ENCODE measurements at regions not wholly inside any gene's neighbourhood (a gene's known extent, or its start where the extent isn't known, plus 50 kb on each side); places are given as distances from the start of the nearest gene placed in this dataset.

DNA sequence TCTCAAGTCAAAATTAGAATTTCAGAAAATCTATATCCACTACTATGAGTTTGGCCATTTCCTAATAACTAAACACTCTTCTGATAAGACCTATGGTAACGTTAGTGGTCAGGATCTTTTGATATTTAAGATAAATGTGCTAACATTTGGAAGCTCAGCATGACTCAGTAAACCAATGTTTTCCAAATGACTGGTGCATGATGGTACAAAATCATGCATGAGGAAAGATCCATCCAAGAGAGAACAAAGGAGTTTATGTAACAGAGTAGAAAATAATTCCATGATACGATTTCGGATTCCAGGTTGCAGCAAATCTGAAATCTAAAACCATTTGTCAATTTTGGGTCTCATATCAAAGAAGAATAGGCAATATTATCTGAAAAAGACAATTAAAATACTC is 279.2 kb downstream of the NSG2 start:
- Histone ChIP-seq H3K36me3 (ENCODE audit: insufficient read depth, low read length) (no peaks in the 10 kb centered on the region), H3K4me1 (ENCODE audit: insufficient read depth, low read length) (peaks cover 25% of the 10 kb centered on the region), H3K9me3 (ENCODE audit: control insufficient read depth, insufficient read depth, low read length) (no peaks in the 10 kb centered on the region), H3K9ac (ENCODE audit: low read depth, low read length) (no peak overlapping the region)

DNA sequence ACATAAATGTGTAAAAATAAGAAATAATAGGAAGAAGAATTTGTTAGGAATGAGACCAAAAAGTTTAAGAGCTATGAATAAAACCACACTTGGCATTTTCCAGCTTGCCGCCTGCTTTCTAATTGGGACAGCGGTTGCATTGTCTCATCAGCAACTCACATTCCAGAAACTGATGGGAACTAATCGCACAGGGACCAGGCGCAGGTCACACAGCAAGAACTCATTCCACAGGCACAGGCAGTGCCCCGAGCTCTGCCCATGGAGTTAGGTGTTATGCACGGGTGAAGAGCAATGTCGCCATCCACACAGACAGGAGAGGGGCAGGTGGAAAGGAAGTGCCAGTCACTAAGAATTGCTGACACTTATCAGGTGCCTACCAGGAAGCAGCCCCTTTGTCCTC is 279.9 kb downstream of the NSG2 start:
- Histone ChIP-seq H3K36me3 (ENCODE audit: insufficient read depth, low read length) (no peaks in the 10 kb centered on the region), H3K9me3 (ENCODE audit: control insufficient read depth, insufficient read depth, low read length) (no peaks in the 10 kb centered on the region), H3K9ac (ENCODE audit: low read depth, low read length) (no peak overlapping the region), H3K4me1 (ENCODE audit: insufficient read depth, low read length) (peaks cover 28% of the 10 kb centered on the region)

DNA sequence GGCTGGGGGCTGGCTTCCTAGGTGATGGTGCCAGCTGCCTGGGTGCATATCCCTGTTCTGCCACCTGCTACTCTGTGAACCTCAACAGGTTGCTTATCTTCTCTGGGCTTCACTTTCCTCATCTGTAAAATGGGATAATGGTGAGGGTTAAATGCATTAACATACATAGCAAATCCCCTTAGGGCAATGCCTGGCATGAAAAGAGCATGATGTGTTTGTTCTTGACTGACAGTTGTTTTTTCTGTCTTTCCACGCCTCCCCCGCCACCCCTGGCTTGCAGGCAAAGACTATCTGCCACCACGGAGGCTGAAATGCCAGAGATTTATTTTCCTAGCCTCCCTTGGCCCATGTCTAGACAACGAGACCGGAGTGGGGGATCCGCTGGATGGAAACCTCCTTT is 280.5 kb downstream of the NSG2 start:
- Histone ChIP-seq H3K9ac (ENCODE audit: low read depth, low read length) (no peak overlapping the region), H3K36me3 (ENCODE audit: insufficient read depth, low read length) (no peaks in the 10 kb centered on the region), H3K4me1 (ENCODE audit: insufficient read depth, low read length) (peaks cover 28% of the 10 kb centered on the region), H3K9me3 (ENCODE audit: control insufficient read depth, insufficient read depth, low read length) (no peaks in the 10 kb centered on the region)

DNA sequence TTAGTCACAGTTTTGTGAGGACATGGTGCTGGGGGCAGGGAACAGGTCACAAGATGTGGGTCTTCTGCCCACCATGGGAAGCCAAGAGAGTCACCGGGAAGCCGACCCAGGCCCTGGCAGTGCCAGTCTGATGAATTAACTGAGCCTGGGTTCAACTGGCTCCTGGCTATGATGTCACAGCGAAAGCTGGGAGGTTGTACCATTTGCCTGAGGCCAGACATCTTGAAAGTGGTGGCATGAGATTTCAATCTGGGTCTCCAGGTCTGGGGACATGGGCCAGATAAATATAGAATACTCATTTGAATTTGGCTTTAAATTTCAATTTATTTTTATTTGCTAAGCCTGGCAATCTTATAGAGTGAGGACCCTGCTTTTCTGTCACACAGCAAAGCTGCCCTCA is 280.9 kb downstream of the NSG2 start:
- no peaks in the 10 kb centered on the region for H3K9me3 ChIP-seq (ENCODE audit: control insufficient read depth, insufficient read depth, low read length)
- peaks cover 28% of the 10 kb centered on the region for H3K4me1 ChIP-seq (ENCODE audit: insufficient read depth, low read length)
- no peak overlapping the region for H3K9ac ChIP-seq (ENCODE audit: low read depth, low read length)
- no peaks in the 10 kb centered on the region for H3K36me3 ChIP-seq (ENCODE audit: insufficient read depth, low read length)

DNA sequence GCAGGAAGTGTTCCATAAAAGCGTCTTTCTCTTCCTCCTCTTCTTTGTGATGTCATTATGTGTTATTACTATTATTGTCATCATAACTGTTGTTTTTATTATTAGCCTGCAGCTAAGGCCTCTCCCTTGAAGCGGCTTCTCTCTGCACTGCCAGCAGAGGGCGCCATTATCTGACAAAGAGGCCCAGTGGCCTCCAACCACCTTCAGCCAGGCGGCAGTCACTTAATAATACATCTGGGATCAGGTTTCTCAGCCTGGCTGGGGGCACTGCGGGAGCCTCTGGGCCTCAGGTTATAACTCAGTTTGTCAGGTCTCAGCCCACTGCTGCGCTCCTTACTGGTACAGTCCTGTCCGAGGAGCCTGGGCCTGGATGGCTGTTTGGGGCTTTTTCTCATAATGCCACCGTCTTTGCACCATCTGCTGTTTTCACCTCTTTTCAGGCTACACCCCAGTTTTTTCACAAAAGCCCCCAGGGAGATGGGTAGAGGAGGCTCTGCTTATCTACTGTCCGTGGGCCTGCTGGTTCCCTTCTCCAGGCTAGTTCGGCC is 281.9 kb downstream of the NSG2 start:
- peaks cover 28% of the 10 kb centered on the region for H3K4me1 ChIP-seq (ENCODE audit: insufficient read depth, low read length)
- H3K9ac ChIP-seq (ENCODE audit: low read depth, low read length): no peak overlapping the region
- no peaks in the 10 kb centered on the region for H3K36me3 ChIP-seq (ENCODE audit: insufficient read depth, low read length)
- no peaks in the 10 kb centered on the region for H3K9me3 ChIP-seq (ENCODE audit: control insufficient read depth, insufficient read depth, low read length)

DNA sequence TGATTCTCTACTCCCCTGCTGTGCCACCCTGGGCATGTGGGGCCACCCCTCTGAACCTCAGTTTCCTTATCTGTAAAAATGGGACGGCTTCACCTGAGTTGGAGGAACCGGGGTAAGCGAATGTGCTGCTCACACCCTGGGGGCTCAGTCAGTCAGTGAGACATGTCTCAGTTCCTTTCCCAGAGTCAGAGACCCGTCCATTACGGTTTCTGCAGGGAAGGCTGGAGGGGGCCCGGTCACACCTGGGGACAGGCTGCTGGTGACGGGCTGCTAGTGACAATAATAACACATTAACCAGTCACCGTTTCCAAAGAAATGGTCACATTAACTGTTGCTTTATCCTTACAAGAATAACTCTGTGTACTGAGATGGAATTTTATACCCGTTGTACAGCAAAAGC is 282.4 kb downstream of the NSG2 start:
- no peaks in the 10 kb centered on the region for H3K36me3 ChIP-seq (ENCODE audit: insufficient read depth, low read length)
- peaks cover 28% of the 10 kb centered on the region for H3K4me1 ChIP-seq (ENCODE audit: insufficient read depth, low read length)
- no peak overlapping the region for H3K9ac ChIP-seq (ENCODE audit: low read depth, low read length)
- H3K9me3 ChIP-seq (ENCODE audit: control insufficient read depth, insufficient read depth, low read length): no peaks in the 10 kb centered on the region

DNA sequence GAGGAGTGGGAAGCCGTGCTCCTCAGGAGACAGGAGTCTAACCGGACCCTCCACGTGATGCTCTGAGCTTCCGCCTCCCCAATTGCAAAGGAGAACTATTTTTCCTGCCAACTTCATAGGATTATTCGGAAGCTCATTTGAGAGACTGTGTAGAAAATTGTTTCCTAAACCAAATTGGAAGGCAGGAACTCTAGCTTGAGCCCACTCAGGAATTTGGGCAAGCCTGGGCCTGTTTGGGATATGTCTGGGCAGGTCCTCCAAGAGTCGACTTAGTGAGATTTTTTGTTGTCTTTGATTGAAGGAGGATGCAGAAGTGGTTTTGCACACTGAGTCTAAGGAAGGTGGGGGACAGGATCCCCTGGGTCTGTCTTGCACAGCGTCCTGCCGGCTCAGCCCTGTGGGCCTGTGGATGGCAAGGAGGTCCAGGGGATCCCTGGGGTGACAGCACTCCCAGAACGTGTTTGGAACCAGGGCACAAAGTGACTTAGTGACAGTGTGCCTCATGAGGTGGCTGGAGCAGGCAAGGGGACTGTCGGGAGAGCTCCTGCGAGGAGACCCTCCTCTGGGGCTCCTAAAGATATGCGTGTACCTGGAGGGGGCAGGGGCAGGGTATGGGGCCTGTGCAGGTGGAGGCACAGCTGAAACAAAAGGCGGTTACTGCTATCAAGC is 283.3 kb downstream of the NSG2 start:
- H3K9me3 ChIP-seq (ENCODE audit: control insufficient read depth, insufficient read depth, low read length): no peaks in the 10 kb centered on the region
- no peak overlapping the region; the same call in 1 of the 2 replicates for H3K9ac ChIP-seq (ENCODE audit: low read depth, low read length)
- H3K4me1 ChIP-seq (ENCODE audit: insufficient read depth, low read length): peaks cover 28% of the 10 kb centered on the region
- no peaks in the 10 kb centered on the region for H3K36me3 ChIP-seq (ENCODE audit: insufficient read depth, low read length)

DNA sequence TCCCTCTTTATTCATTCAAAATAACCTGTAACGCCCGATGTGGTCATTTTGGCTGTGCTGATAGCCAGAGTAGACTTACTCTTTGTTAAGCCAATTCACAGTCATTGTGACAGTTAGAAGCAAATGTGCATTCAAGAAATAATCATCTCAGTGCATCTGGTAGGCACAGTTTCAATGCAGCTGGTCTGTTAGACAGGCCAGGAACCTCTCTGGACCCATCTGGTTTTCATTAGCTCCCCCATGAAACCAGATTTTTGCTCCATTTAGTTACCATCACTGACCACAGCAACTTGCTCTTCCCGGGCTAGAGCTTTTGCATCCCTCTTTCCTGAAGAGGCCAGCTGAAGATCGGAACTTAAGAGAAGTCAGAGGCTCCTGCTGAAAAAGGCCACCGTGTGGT is 284.2 kb downstream of the NSG2 start:
- Histone ChIP-seq H3K4me1 (ENCODE audit: insufficient read depth, low read length) (peaks cover 28% of the 10 kb centered on the region), H3K9me3 (ENCODE audit: control insufficient read depth, insufficient read depth, low read length) (no peaks in the 10 kb centered on the region), H3K9ac (ENCODE audit: low read depth, low read length) (no peak overlapping the region), H3K36me3 (ENCODE audit: insufficient read depth, low read length) (no peaks in the 10 kb centered on the region)

DNA sequence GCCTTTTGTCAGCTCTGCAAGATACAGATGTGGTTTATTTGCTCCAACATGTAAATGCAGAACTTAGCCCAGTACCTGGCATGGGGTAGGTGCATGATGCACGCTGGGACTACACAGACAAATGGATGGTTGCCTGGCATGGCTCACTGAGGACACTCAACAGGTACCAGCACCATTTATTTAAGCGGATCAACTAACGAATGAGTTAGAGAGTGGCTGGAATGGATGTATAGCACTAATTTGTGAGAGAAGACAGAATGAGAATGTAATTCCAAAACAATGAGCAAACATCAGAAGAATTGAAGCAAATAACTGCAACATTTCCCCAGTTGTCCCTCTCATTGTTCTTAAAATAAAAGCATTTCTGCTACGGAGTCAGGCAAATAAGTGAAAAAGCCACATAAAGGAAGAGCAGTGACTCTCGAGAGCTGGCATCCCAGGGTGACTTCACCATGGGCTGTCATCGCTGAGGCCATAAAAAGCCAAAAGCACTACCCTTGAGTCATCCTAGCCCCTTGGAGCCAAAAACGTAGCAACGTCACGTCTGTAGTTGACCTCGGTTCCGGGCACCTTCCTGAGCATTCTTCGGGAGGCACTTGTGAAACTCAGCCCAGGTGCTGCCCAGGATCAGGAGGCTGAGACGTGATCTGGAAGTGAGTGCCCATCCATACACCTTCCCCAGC is 290.3 kb downstream of the NSG2 start:
- Histone ChIP-seq H3K9ac (ENCODE audit: low read depth, low read length) (no peak overlapping the region), H3K36me3 (ENCODE audit: insufficient read depth, low read length) (no peaks in the 10 kb centered on the region), H3K9me3 (ENCODE audit: control insufficient read depth, insufficient read depth, low read length) (no peaks in the 10 kb centered on the region), H3K4me1 (ENCODE audit: insufficient read depth, low read length) (peaks cover 11% of the 10 kb centered on the region)

DNA sequence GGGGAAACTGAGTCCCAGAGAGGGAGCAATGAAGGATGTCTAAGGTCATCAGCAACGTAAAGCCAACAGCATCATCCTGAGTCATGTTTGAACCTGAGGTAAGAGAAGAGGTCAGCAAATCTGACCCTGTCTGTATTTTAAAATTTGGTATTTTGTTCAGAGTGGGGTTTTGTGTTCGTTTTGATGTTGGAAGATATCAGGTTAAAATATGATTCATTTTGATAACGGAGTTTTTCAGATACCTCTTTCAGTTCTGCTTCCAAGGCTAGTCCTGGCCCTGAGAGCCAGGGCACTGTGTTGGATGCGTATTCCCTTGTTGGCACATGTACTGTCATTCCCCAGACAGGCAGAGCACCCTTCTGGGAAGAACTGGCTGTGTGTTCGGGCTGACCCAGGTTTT is 291.0 kb downstream of the NSG2 start:
- Histone ChIP-seq H3K4me1 (ENCODE audit: insufficient read depth, low read length) (peaks cover 11% of the 10 kb centered on the region), H3K9me3 (ENCODE audit: control insufficient read depth, insufficient read depth, low read length) (no peaks in the 10 kb centered on the region), H3K9ac (ENCODE audit: low read depth, low read length) (no peak overlapping the region), H3K36me3 (ENCODE audit: insufficient read depth, low read length) (no peaks in the 10 kb centered on the region)

DNA sequence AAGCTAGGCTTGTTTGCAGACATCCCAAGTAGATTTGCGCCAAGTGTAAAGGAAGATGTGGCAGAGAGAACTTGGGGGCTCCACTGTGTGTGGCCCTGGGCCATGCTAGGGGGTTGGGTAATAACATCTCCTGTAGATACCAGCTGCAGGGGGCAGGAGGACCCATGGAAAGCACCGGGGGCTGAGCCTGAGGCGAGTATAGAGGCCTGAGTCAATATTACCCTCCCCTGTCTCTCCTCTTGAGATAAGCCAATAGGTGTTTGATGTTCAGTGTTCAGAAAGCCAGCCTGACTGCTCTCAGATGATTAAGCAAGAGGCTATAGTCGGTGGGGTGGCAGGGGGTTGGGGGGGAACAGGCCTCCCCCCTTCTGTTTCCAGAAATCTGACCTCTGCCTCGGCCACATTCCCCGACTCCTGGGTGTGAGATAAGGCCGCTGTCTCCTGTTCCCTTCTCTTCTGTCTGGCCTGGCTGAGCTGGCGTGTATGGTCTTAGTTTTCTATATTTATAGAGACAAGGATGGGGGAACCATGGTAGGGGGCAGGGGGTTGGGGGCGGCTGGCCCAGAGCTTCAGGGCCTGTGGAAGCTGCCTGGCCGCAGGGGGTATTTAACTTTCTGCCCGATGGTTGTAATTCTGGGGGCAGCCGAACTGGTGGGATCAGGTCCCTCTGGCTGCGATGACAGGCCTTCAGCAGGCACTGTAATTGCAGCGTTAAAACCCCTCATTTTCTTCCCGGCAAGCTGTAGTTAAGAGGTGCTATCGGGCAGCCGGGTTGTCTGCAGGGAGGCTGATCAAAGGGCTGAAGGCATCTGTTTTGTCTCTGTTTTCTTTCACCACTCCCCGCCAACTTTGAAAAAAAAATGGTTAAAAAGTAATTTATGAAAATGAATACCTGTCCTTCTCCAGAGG is 292.0 kb downstream of the NSG2 start:
- no peaks in the 10 kb centered on the region for H3K9me3 ChIP-seq (ENCODE audit: control insufficient read depth, insufficient read depth, low read length)
- H3K36me3 ChIP-seq (ENCODE audit: insufficient read depth, low read length): no peaks in the 10 kb centered on the region
- no peak overlapping the region for H3K9ac ChIP-seq (ENCODE audit: low read depth, low read length)
- peaks cover 11% of the 10 kb centered on the region for H3K4me1 ChIP-seq (ENCODE audit: insufficient read depth, low read length)

DNA sequence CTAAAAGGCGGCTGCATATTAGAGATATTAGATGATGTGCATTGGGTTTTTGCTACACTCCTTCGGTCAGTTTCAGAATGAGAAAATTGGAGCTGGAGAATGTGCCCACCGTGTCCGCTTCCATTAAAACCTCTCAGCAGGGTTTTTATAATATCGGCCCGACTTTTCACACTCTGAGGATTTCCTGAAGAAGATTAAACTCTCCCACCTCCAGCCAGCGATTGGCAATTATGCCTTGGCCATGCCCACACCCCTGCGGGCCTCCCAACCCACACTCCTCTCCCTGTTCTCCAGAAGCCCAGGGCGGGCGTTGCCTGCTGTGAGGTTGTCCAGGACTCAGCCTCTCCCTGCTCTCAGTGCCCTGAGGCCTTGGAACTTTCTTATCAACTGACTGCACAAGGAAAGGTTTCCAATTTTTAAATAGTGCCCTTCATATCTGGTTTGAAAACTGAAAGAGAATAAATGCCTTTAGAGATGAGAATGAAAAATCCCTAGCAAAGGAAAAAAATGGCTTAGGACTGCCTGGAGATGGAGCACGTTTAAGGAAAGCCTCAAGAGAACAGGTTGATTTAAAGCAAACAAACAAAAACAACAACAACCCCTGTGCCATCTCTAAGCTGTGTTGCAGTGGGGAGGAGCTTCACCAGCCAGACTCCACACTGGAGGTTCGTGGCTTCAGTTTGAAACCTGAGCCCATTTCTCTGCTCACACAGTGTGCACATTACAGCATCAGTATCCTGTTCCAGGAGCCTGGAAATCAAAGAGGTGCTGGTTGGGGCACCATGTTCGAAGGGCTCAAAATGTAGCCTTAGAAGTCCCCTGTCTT is 292.9 kb downstream of the NSG2 start:
- H3K4me1 ChIP-seq (ENCODE audit: insufficient read depth, low read length): peaks cover 11% of the 10 kb centered on the region
- H3K9me3 ChIP-seq (ENCODE audit: control insufficient read depth, insufficient read depth, low read length): no peaks in the 10 kb centered on the region
- H3K36me3 ChIP-seq (ENCODE audit: insufficient read depth, low read length): no peaks in the 10 kb centered on the region
- no peak overlapping the region for H3K9ac ChIP-seq (ENCODE audit: low read depth, low read length)

DNA sequence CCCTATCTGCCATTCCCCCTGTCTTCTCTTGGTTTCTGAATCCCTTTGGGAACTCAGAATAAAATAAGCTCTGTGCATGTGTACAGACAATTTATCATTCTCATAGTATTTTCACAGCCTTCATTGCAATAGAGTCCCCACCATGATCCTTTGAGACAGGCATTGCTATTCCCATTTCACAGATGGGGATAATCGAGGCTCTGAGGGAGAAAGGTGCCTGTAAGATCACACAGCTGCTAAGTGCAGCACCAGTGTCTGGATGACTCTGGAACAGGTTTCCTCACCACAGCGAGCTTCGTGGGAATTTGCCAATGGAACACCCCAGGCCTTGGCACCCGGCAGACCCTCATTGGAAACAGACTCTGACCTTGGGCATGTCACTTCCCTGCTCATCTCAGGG is 293.6 kb downstream of the NSG2 start:
- Histone ChIP-seq H3K4me1 (ENCODE audit: insufficient read depth, low read length) (peaks cover 11% of the 10 kb centered on the region), H3K9me3 (ENCODE audit: control insufficient read depth, insufficient read depth, low read length) (no peaks in the 10 kb centered on the region), H3K9ac (ENCODE audit: low read depth, low read length) (no peak overlapping the region), H3K36me3 (ENCODE audit: insufficient read depth, low read length) (no peaks in the 10 kb centered on the region)

DNA sequence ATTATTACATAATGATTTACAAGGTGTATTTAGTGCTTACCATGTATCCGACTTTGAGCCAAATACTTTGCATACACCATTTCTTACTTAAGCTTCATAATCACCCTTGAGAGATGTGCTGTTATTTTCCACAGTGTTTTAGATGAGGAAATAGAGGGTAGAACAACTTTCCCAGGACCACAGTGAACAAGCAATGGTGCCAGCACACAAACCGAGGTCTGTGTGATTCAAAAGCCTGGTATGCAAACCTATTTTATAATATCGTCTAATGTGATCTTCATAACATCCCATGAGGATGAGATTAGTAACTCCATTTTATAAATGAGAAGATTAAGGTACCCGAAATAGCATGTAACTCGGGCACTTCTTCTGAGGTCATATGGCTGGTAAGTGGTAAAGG is 294.7 kb downstream of the NSG2 start:
- no peaks in the 10 kb centered on the region for H3K9me3 ChIP-seq (ENCODE audit: control insufficient read depth, insufficient read depth, low read length)
- no peak overlapping the region for H3K9ac ChIP-seq (ENCODE audit: low read depth, low read length)
- H3K36me3 ChIP-seq (ENCODE audit: insufficient read depth, low read length): no peaks in the 10 kb centered on the region
- H3K4me1 ChIP-seq (ENCODE audit: insufficient read depth, low read length): peaks cover 11% of the 10 kb centered on the region

Data from ES-I3 (cell line).